ENCODE measurements at regions not wholly inside any gene's neighbourhood (a gene's known extent, or its start where the extent isn't known, plus 50 kb on each side); places are given as distances from the start of the nearest gene placed in this dataset.

DNA sequence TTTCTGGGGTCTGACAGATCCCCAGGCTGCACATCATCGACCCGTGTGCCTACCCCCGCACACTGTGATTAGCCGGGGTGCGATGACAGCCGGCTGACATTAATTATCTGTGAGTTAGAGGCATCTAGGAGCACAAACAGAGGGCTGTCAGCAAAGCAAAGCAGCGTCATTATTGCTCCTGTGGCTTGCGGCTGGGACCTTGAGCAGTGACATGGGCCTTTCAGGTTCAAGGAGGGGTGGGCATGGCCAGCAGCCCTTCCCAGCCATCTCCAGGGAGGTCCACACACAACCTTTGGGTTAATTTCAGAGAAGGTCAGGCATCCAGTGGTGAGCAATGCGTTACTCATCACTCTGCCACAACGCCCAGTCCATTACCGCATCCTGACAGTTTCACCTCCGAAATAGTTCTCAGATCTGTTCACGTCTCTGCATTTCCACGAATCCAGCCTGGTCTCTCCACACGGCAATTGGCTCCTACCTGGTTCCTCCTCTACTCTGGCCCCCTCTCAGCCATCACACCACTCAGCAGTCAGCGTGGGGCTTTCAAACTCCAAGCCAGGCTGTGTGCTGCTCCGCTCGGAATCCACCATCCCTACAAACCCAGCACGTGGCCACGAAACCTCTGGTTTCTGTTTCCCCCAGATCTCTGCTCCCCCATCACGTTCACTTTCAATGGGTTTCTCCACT, 249.7 kb upstream of the C16orf82 start (continued):
- TF ChIP-seq, protein P1, sequence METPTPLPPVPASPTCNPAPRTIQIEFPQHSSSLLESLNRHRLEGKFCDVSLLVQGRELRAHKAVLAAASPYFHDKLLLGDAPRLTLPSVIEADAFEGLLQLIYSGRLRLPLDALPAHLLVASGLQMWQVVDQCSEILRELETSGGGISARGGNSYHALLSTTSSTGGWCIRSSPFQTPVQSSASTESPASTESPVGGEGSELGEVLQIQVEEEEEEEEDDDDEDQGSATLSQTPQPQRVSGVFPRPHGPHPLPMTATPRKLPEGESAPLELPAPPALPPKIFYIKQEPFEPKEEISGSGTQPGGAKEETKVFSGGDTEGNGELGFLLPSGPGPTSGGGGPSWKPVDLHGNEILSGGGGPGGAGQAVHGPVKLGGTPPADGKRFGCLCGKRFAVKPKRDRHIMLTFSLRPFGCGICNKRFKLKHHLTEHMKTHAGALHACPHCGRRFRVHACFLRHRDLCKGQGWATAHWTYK (CRISPR knock-in tag; IDR thresholded peaks at IDR 0.05) = no peak
- TF ChIP-seq, protein P2, sequence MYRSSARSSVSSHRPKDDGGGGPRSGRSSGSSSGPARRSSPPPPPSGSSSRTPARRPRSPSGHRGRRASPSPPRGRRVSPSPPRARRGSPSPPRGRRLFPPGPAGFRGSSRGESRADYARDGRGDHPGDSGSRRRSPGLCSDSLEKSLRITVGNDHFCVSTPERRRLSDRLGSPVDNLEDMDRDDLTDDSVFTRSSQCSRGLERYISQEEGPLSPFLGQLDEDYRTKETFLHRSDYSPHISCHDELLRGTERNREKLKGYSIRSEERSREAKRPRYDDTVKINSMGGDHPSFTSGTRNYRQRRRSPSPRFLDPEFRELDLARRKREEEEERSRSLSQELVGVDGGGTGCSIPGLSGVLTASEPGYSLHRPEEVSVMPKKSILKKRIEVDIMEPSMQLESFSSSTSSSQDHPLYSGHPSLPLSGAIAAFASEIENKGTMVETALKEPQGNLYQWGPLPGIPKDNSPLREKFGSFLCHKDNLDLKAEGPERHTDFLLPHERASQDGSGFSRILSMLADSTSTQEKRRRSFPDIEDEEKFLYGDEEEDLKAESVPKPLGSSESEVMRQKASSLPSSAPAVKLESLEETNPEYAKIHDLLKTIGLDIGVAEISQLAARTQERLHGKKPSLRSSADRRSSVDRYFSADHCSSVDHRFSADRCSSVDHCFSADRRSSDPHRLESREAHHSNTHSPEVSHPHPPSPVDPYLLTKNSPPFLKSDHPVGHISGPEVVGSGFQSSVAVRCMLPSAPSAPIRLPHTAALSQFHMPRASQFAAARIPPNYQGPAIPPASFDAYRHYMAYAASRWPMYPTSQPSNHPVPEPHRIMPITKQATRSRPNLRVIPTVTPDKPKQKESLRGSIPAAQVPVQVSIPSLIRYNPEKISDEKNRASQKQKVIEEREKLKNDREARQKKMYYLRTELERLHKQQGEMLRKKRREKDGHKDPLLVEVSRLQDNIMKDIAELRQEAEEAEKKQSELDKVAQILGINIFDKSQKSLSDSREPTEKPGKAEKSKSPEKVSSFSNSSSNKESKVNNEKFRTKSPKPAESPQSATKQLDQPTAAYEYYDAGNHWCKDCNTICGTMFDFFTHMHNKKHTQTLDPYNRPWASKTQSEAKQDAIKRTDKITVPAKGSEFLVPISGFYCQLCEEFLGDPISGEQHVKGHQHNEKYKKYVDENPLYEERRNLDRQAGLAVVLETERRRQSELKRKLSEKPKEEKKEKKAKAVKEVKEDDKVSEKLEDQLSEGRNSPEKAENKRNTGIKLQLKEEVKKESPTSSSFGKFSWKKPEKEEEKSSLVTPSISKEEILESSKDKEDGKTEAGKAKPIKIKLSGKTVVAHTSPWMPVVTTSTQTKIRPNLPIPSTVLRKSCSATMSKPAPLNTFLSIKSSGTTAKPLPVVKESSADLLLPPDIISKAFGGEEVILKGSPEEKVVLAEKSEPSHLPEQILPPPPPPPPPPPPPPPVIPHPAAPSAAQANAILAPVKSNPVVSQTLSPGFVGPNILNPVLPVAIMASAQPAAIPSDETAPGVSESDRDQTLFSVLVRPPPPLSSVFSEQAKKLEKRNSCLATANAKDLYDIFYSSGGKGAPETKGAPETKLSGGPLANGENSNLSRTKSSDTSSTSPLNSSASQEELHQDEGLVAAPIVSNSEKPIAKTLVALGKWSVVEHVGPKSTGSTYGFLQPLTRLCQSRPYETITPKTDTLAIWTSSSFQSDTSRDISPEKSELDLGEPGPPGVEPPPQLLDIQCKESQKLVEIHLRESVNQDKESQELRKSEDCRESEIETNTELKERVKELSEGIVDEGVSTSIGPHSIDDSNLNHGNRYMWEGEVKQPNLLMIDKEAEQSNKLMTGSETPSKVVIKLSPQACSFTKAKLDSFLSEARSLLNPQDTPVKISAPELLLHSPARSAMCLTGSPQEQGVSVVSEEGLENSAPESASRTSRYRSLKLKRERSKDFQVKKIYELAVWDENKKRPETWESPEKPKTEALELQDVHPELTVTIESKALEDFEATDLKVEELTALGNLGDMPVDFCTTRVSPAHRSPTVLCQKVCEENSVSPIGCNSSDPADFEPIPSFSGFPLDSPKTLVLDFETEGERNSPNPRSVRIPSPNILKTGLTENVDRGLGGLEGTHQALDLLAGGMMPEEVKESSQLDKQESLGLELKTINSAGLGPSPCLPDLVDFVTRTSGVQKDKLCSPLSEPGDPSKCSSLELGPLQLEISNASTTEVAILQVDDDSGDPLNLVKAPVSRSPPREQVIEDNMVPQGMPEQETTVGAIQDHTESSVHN (IDR thresholded peaks at IDR 0.05; ENCODE audit: borderline replicate concordance in 1 of 2, low read depth in 1 of 2) = 0 out of 4 replicates have a peak, but pooled peaks of 1 of the 2 experiments have one; percentile 24
- TF ChIP-seq ADNP (tag; IDR thresholded peaks at IDR 0.05) = no peak
